ENCODE measurements at regions not wholly inside any gene's neighbourhood (a gene's known extent, or its start where the extent isn't known, plus 50 kb on each side); places are given as distances from the start of the nearest gene placed in this dataset.

DNA sequence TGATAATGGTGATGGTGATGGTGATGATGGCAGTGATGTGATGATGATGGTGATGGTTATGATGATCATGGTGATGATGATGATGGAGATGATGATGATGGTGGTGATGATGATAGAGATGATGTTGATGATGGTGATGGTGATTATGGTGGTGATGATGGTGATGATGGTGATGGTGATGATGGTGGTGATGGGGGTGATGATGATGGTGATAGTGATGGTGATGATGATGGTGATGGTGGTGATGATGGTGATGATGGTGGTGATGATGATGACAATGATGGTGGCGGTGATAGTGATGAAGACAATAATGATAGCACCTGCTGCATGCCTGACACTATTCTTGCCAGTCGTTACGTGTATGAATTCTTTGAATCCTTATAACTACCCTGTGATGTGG lies 317.9 kb upstream of the AJAP1 start:
- Mint-ChIP-seq H3K9me3 (peaks cover 14% of the 10 kb centered on the region), H3K27ac (no peak overlapping the region), H3K36me3 (ENCODE audit: low read depth) (no peaks in the 10 kb centered on the region), H3K4me3 (no peak overlapping the region), H3K4me1 (no peaks in the 10 kb centered on the region), H3K27me3 (no peaks in the 10 kb centered on the region)
- ChIA-PET POLR2A (no interaction called here), CTCF (no interaction called here)
- DNase-seq, result no peak

GRCh38 chr1:4341421-4341820 lies 313.0 kb upstream of the AJAP1 start:
- H3K9me3 Mint-ChIP-seq, result peaks cover 6% of the 10 kb centered on the region
- no peaks in the 10 kb centered on the region for H3K4me1 Mint-ChIP-seq
- no peak overlapping the region for H3K27ac Mint-ChIP-seq

GRCh38 chr1:4344065-4344732 lies 310.2 kb upstream of the AJAP1 start:
- DNase-seq, result no peak
- ChIA-PET POLR2A (no interaction called here), CTCF (no interaction called here)
- H3K27me3 Mint-ChIP-seq, result no peaks in the 10 kb centered on the region
- no peak overlapping the region for H3K27ac Mint-ChIP-seq
- H3K4me1 Mint-ChIP-seq, result no peaks in the 10 kb centered on the region
- H3K36me3 Mint-ChIP-seq (ENCODE audit: low read depth), result no peaks in the 10 kb centered on the region
- H3K4me3 Mint-ChIP-seq, result no peak overlapping the region
- H3K9me3 Mint-ChIP-seq, result peaks cover 3% of the 10 kb centered on the region

More at GRCh38 chr1:4341421-4341820, 313.0 kb upstream of the AJAP1 start:
- ChIA-PET POLR2A (no interaction called here), CTCF (no interaction called here)
- DNase-seq, result no peak
- Mint-ChIP-seq H3K27me3 (no peaks in the 10 kb centered on the region), H3K4me3 (no peak overlapping the region), H3K36me3 (ENCODE audit: low read depth) (no peaks in the 10 kb centered on the region)

- no peak for DNase-seq
- ChIA-PET POLR2A (no interaction called here), CTCF (no interaction called here)
- no peaks in the 10 kb centered on the region for H3K36me3 Mint-ChIP-seq (ENCODE audit: low read depth)
- no peaks in the 10 kb centered on the region for H3K4me1 Mint-ChIP-seq
- no peak overlapping the region for H3K27ac Mint-ChIP-seq
- no peaks in the 10 kb centered on the region for H3K27me3 Mint-ChIP-seq
- H3K4me3 Mint-ChIP-seq, result no peak overlapping the region
- peaks cover 3% of the 10 kb centered on the region for H3K9me3 Mint-ChIP-seq
Measured at GRCh38 chr1:4345094-4345493, 309.3 kb upstream of the AJAP1 start.

GRCh38 chr1:4346131-4346530 lies 308.3 kb upstream of the AJAP1 start:
- Mint-ChIP-seq H3K27ac (no peak overlapping the region), H3K36me3 (ENCODE audit: low read depth) (no peaks in the 10 kb centered on the region), H3K4me3 (no peak overlapping the region), H3K27me3 (no peaks in the 10 kb centered on the region), H3K4me1 (no peaks in the 10 kb centered on the region), H3K9me3 (peaks cover 3% of the 10 kb centered on the region)
- ChIA-PET CTCF (no interaction called here), POLR2A (no interaction called here)
- DNase-seq, result no peak

DNA sequence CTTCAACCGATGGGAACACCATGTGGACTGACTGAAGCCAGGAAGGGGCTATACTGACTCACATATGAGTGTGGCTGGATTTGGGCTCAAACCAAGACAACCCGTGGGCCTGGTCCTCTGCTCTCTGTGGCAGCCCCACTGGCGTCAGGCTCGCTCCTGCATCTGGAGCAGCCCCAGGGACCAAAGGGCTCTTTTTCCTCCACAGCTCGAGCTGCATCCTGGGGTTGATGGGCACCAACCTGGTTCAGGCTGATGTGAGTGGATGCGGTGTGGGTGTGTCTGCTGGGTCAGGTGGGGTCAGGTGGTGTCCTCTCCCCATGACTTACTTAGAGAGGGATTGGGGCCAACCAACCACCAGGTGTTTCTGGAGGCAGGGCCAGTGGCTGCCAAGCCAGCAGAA lies 303.0 kb upstream of the AJAP1 start:
- Mint-ChIP-seq H3K27me3 (no peaks in the 10 kb centered on the region), H3K9me3 (no peaks in the 10 kb centered on the region), H3K27ac (no peak overlapping the region), H3K36me3 (ENCODE audit: low read depth) (no peaks in the 10 kb centered on the region), H3K4me1 (no peaks in the 10 kb centered on the region), H3K4me3 (no peak overlapping the region)
- ChIA-PET CTCF (no interaction called here), POLR2A (no interaction called here)
- DNase-seq, result no peak

GRCh38 chr1:4353090-4353856 lies 301.1 kb upstream of the AJAP1 start:
- Mint-ChIP-seq H3K4me3 (no peak overlapping the region), H3K27ac (no peak overlapping the region), H3K27me3 (no peaks in the 10 kb centered on the region), H3K36me3 (ENCODE audit: low read depth) (no peaks in the 10 kb centered on the region), H3K9me3 (no peaks in the 10 kb centered on the region), H3K4me1 (no peaks in the 10 kb centered on the region)
- CTCF ChIA-PET, result no interaction called here
- no peak for DNase-seq
- POLR2A ChIA-PET, result no interaction called here

DNA sequence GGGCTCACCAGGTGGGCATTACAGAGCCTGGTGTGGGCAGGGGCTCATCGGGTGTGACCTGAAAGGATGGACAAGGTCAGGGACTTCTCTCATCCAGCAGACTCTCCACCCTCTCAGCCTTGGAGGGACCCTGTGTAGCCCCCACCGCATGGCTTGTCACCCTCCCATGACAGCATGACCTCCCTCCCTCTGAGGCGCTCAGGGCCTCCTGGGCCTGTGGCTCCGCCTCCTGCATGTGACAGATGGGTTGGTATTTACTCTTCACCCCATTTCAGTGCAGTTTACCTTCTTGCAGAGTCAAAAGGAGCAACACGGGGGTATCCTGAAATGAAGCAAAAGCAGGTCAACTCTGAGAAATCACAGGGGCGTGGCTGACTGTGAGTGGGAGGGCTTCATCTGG lies 298.6 kb upstream of the AJAP1 start:
- ChIA-PET CTCF (interaction anchor here (0.6 kb wide), 1 partner anchor 1014 kb away, joined by 3 read pairs; no protein-coding TSS in a partner anchor), POLR2A (no interaction called here)
- Mint-ChIP-seq H3K9me3 (no peaks in the 10 kb centered on the region), H3K4me1 (no peaks in the 10 kb centered on the region), H3K27me3 (no peaks in the 10 kb centered on the region), H3K36me3 (ENCODE audit: low read depth) (no peaks in the 10 kb centered on the region), H3K4me3 (no peak overlapping the region), H3K27ac (no peak overlapping the region)
- no peak for DNase-seq

DNA sequence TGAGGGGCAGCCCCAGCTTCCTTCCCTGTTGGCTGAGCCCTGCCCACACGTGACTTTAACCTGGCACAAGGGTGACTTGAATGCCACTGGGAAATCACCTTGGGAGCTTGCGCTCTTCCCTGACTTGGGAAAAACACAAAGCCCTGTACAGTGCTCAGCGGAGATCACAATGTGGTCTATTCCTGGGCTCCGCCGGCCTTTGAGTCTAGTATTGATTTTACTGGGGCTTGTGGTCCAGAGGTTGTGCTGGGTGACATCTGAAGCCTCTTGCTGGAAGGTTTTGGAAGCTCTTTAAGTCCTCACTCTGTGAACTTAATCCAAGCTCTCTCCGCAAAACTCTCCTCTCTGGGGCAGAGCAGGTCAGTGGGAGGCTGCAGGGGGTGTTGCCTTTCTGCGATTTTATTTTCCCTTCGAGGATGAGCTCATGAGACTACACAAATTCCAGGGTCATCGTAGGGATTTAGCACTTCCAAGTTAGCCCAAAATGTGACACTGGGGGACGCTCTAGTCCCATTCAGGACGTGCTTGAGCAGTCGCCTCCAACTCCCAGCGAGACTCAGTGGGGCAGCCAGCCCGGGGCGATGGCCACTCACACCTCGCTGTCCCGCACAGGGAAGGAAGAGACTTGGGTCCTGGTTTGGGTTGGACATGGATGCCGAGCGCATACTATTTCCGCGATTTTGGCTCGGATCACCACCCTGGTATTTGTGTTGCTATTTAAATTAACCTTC lies 291.9 kb upstream of the AJAP1 start:
- ChIA-PET POLR2A (no interaction called here), CTCF (interaction anchor here (0.7 kb wide), 1 partner anchor 25 kb away, joined by 3 read pairs; no protein-coding TSS in a partner anchor)
- Mint-ChIP-seq H3K27ac (no peak overlapping the region), H3K27me3 (no peaks in the 10 kb centered on the region), H3K9me3 (peaks cover 5% of the 10 kb centered on the region), H3K36me3 (ENCODE audit: low read depth) (no peaks in the 10 kb centered on the region), H3K4me3 (no peak overlapping the region), H3K4me1 (no peaks in the 10 kb centered on the region)
- no peak for DNase-seq

- DNase-seq, result no peak
- Mint-ChIP-seq H3K4me3 (no peak overlapping the region), H3K36me3 (ENCODE audit: low read depth) (no peaks in the 10 kb centered on the region), H3K4me1 (no peaks in the 10 kb centered on the region), H3K9me3 (peaks cover 5% of the 10 kb centered on the region), H3K27ac (no peak overlapping the region), H3K27me3 (no peaks in the 10 kb centered on the region)
- ChIA-PET POLR2A (no interaction called here), CTCF (no interaction called here)
Measured at GRCh38 chr1:4366091-4366490, 288.3 kb upstream of the AJAP1 start.

DNA sequence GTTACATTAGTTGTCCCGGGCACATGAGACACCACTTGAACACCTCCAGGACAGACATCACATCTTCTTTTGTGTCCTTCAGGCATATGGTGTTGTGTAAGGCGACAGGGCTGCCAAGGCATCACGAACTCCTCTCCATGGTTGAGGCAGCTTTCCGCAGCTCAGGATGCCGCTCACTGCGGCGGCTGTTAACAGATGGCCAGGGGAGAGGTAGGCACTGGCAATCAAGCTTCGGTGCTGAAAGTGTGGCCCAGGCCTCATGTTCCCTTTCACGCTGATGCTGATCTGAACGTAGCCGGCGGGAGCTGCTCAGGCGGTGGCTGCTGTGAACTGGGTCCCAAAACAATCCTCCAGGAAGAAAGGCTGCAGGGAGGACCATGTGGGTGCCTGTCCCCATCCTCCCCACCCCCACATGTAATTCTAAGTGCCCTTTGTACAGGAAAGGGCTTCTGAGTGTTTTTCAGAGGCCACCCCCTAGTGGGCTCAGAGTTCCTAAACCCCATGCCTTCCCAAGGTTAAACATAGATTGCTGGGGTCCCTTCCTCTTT lies 287.1 kb upstream of the AJAP1 start:
- H3K36me3 Mint-ChIP-seq (ENCODE audit: low read depth), result no peaks in the 10 kb centered on the region
- ChIA-PET CTCF (no interaction called here), POLR2A (no interaction called here)
- no peak overlapping the region for H3K27ac Mint-ChIP-seq
- H3K4me3 Mint-ChIP-seq, result no peak overlapping the region
- peaks cover 5% of the 10 kb centered on the region for H3K9me3 Mint-ChIP-seq
- DNase-seq, result no peak
- no peaks in the 10 kb centered on the region for H3K27me3 Mint-ChIP-seq
- H3K4me1 Mint-ChIP-seq, result no peaks in the 10 kb centered on the region

DNA sequence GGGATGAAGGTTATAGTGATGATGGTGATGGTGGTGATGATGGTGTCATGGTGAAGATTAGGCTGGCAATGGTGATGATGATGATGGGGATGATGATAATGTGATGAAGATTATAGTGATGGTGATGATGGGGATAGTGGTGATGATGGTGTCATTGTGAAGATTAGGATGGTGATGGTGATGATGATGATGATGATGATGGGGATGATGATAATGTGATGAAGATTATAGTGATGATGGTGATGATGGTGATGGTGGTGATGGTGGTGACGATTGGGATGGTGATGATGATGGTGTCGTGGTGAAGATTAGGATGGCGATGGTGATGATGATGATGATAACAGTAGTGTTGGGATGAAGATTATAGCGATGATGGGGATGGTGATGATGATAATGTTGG lies 285.1 kb upstream of the AJAP1 start:
- Mint-ChIP-seq H3K36me3 (ENCODE audit: low read depth) (no peaks in the 10 kb centered on the region), H3K27me3 (no peaks in the 10 kb centered on the region), H3K9me3 (no peaks in the 10 kb centered on the region), H3K4me3 (no peak overlapping the region), H3K27ac (no peak overlapping the region), H3K4me1 (no peaks in the 10 kb centered on the region)
- CTCF ChIA-PET, result no interaction called here
- POLR2A ChIA-PET, result no interaction called here
- DNase-seq, result no peak

DNA sequence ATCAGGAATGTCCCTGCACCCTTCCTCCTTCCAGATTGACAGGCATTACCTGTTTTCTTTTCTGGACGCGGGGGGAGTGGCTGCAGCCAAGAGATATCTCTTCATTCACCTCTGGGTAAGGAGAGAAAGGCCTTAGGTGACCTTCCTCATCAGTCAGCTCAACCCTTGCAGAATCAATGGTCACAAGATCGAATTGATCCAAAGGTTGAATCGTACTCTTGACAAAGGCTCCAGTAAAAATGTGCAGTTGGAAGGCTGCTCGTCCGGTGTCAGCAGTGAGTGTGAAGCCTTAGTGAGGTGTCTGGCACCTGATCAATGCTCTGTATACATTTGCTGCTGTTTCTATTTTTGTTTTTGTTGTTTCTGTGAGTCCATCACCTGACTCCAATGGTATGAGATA lies 282.6 kb upstream of the AJAP1 start:
- POLR2A ChIA-PET, result no interaction called here
- H3K27me3 Mint-ChIP-seq, result no peaks in the 10 kb centered on the region
- no peak for DNase-seq
- H3K4me1 Mint-ChIP-seq, result no peaks in the 10 kb centered on the region
- H3K9me3 Mint-ChIP-seq, result no peaks in the 10 kb centered on the region
- H3K36me3 Mint-ChIP-seq (ENCODE audit: low read depth), result no peaks in the 10 kb centered on the region
- H3K27ac Mint-ChIP-seq, result no peak overlapping the region
- no peak overlapping the region for H3K4me3 Mint-ChIP-seq
- CTCF ChIA-PET, result no interaction called here
